Loucy (cell line): ENCODE measurements at regions not wholly inside any gene's neighbourhood (a gene's known extent, or its start where the extent isn't known, plus 50 kb on each side); places are given as distances from the start of the nearest gene placed in this dataset.

Source experiments
- H2AFZ ChIP-seq: fragments of 200-600 bp; sonication (generic); 2 replicates; pipeline ENCODE4 v1.6.0; 2016; ENCODE audit warnings: antibody characterized with exemption, mild to moderate bottlenecking, low read length, moderate library complexity
- H3F3A ChIP-seq: fragments of 200-600 bp; 2 replicates; pipeline ENCODE4 v1.6.0; 2016; ENCODE audit warnings: antibody characterized with exemption, low read depth, mild to moderate bottlenecking
- H3K27me3 ChIP-seq: fragments of 200-600 bp; sonication (generic); 2 replicates; pipeline ENCODE4 v1.6.1; 2014; ENCODE audit warnings: low read length, mild to moderate bottlenecking; ENCODE audit not compliant: insufficient read depth, poor library complexity, severe bottlenecking
- H3K36me3 ChIP-seq: fragments of 200-600 bp; sonication (generic); 2 replicates; pipeline ENCODE4 v1.6.1; 2016; ENCODE audit warnings: low read length; ENCODE audit not compliant: insufficient read depth
- H3K4me1 ChIP-seq: fragments of 200-600 bp; sonication (generic); 2 replicates; pipeline ENCODE4 v1.5.1; 2014; ENCODE audit warnings: low read length, mild to moderate bottlenecking; ENCODE audit not compliant: insufficient read depth, poor library complexity, severe bottlenecking
- H3K4me2 ChIP-seq: fragments of 200-600 bp; sonication (generic); 2 replicates; pipeline ENCODE4 v1.6.0; 2014; ENCODE audit warnings: antibody characterized with exemption, low read length, low read depth, mild to moderate bottlenecking; ENCODE audit not compliant: poor library complexity, severe bottlenecking
- H3K4me3 ChIP-seq: fragments of 200-600 bp; sonication (generic); 2 replicates; pipeline ENCODE4 v1.5.1; 2014; ENCODE audit warnings: low read length, mild to moderate bottlenecking, mixed read lengths; ENCODE audit not compliant: poor library complexity, severe bottlenecking
- H3K79me2 ChIP-seq: fragments of 200-600 bp; sonication (generic); 2 replicates; pipeline ENCODE4 v1.6.1; 2014; ENCODE audit warnings: low read length; ENCODE audit not compliant: insufficient read depth
- H3K9ac ChIP-seq: fragments of 200-600 bp; sonication (generic); 2 replicates; pipeline ENCODE4 v1.6.0; 2014; ENCODE audit warnings: mild to moderate bottlenecking, low read depth, low read length, moderate library complexity; ENCODE audit not compliant: poor library complexity, severe bottlenecking
- H3K9me2 ChIP-seq: fragments of 200-600 bp; sonication (generic); replicated peaks from 2 replicates; pipeline ENCODE4 v1.6.1; 2016; ENCODE audit warnings: low read depth, low read length, mixed read lengths
- H3K9me3 ChIP-seq: fragments of 200-600 bp; sonication (generic); 2 replicates; pipeline ENCODE4 v1.6.1; 2014; ENCODE audit warnings: mild to moderate bottlenecking, antibody characterized with exemption, low read length, low read depth; ENCODE audit not compliant: insufficient read depth
- H4K20me1 ChIP-seq: fragments of 200-600 bp; sonication (generic); 2 replicates; pipeline ENCODE4 v1.6.0; 2014; ENCODE audit warnings: antibody characterized with exemption, low read length, mild to moderate bottlenecking; ENCODE audit not compliant: insufficient read depth, poor library complexity, severe bottlenecking
- EZH2phosphoT487 ChIP-seq: fragments of 200-600 bp; IDR thresholded peaks from 2 replicates; pipeline ENCODE4 v1.6.1; 2018; ENCODE audit warnings: antibody characterized with exemption, mild to moderate bottlenecking, moderate library complexity, borderline replicate concordance
- TF ChIP-seq, protein P1 (sequence below): fragments of 200-600 bp; sonication (generic); conservative IDR thresholded peaks from 2 replicates; pipeline ENCODE4 v1.5.1; 2014; ENCODE audit warnings: mild to moderate bottlenecking, antibody characterized with exemption, low read length

- H3K27me3 ChIP-seq = no peaks in the 10 kb centered on the region
- no peaks in the 10 kb centered on the region for H3F3A ChIP-seq
- no peaks in the 10 kb centered on the region for H3K79me2 ChIP-seq
- H4K20me1 ChIP-seq = no peaks in the 10 kb centered on the region
- TF ChIP-seq, protein P1, sequence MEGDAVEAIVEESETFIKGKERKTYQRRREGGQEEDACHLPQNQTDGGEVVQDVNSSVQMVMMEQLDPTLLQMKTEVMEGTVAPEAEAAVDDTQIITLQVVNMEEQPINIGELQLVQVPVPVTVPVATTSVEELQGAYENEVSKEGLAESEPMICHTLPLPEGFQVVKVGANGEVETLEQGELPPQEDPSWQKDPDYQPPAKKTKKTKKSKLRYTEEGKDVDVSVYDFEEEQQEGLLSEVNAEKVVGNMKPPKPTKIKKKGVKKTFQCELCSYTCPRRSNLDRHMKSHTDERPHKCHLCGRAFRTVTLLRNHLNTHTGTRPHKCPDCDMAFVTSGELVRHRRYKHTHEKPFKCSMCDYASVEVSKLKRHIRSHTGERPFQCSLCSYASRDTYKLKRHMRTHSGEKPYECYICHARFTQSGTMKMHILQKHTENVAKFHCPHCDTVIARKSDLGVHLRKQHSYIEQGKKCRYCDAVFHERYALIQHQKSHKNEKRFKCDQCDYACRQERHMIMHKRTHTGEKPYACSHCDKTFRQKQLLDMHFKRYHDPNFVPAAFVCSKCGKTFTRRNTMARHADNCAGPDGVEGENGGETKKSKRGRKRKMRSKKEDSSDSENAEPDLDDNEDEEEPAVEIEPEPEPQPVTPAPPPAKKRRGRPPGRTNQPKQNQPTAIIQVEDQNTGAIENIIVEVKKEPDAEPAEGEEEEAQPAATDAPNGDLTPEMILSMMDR = no peak
- TF ChIP-seq EZH2phosphoT487 = no peak
- H3K9ac ChIP-seq = no peak overlapping the region
- H3K4me3 ChIP-seq = no peak overlapping the region
- no peak overlapping the region for H3K4me2 ChIP-seq
- H2AFZ ChIP-seq = no peak overlapping the region
- H3K36me3 ChIP-seq = no peaks in the 10 kb centered on the region
- no peaks in the 10 kb centered on the region for H3K9me2 ChIP-seq
- H3K4me1 ChIP-seq = no peaks in the 10 kb centered on the region
- no peaks in the 10 kb centered on the region for H3K9me3 ChIP-seq
Measured at GRCh38 chr10:128981251-128981650, 485.8 kb upstream of the MGMT start.

DNA sequence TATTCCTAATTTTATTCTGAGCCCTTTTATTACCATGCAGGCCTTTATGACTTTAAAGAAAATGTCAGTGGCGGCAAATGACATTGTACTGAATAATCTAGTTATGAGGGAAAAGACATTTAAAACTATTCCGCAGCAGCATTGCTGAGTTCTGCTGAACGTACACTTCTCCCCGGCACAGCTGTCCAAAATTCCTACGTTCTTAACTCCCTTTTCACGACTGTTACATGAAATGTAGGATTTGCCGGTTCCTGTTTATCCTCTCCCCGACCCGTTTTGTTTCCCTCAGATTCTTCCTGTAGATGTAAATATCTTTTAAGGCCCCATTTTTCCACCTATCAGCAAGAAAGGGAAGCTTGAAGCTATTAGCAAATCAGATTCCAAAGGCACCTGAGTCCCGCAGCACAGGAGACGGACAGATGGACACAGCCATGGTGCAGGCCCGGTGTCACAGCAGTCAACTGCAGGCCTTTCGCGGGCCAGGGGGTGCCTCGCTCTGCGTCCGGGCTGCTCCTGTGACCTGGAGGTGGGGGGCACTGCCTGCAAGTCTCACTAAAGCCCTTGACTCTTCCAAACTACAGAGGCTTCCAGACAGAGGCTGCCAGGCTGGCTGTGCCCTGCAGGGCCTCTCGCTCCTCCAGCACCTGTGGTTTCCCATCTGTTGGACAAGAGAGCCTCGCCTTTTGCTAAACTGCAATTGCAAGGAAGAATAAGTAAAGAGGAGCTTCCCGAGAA is 485.0 kb upstream of the MGMT start:
- no peaks in the 10 kb centered on the region for H3K4me1 ChIP-seq
- TF ChIP-seq EZH2phosphoT487 = no peak
- TF ChIP-seq, protein P1 = no peak
- no peak overlapping the region for H3K4me3 ChIP-seq

GRCh38 chr10:128982616-128982915 is 484.5 kb upstream of the MGMT start:
- Histone ChIP-seq H3K4me2 (no peak overlapping the region), H3K4me1 (no peaks in the 10 kb centered on the region), H3K9me3 (no peaks in the 10 kb centered on the region), H3K79me2 (no peaks in the 10 kb centered on the region), H3K9ac (no peak overlapping the region), H2AFZ (no peak overlapping the region), H3K36me3 (no peaks in the 10 kb centered on the region), H3K4me3 (no peak overlapping the region), H4K20me1 (no peaks in the 10 kb centered on the region), H3F3A (no peaks in the 10 kb centered on the region), H3K27me3 (no peaks in the 10 kb centered on the region), H3K9me2 (no peaks in the 10 kb centered on the region)
- TF ChIP-seq, protein P1 = no peak
- no peak for TF ChIP-seq EZH2phosphoT487

More for the DNA sequence above, 485.0 kb upstream of the MGMT start:
- H3K27me3 ChIP-seq = no peaks in the 10 kb centered on the region
- H3K4me2 ChIP-seq = no peak overlapping the region
- no peak overlapping the region for H3K9ac ChIP-seq
- H3K9me3 ChIP-seq = no peaks in the 10 kb centered on the region
- no peaks in the 10 kb centered on the region for H3F3A ChIP-seq
- no peaks in the 10 kb centered on the region for H4K20me1 ChIP-seq
- H2AFZ ChIP-seq = no peak overlapping the region
- no peaks in the 10 kb centered on the region for H3K36me3 ChIP-seq
- no peaks in the 10 kb centered on the region for H3K79me2 ChIP-seq
- H3K9me2 ChIP-seq = no peaks in the 10 kb centered on the region
